NCI-H2081 (cell line): ENCODE measurements at regions not wholly inside any gene's neighbourhood (a gene's known extent, or its start where the extent isn't known, plus 50 kb on each side); places are given as distances from the start of the nearest gene placed in this dataset.
A peak's percentile ranks its signal among the peaks of the same experiment; 100 is the strongest.
"Not testable (repeated sequence)": the region's sequence is repeated elsewhere in the genome, so short reads cannot be mapped to it uniquely, and the experiment has no call there.

Experiments used
- DNase-seq, 2 experiments: peaks; one replicate each; lab custom pipeline; 2025; lab: John Stamatoyannopoulos, UW

DNA sequence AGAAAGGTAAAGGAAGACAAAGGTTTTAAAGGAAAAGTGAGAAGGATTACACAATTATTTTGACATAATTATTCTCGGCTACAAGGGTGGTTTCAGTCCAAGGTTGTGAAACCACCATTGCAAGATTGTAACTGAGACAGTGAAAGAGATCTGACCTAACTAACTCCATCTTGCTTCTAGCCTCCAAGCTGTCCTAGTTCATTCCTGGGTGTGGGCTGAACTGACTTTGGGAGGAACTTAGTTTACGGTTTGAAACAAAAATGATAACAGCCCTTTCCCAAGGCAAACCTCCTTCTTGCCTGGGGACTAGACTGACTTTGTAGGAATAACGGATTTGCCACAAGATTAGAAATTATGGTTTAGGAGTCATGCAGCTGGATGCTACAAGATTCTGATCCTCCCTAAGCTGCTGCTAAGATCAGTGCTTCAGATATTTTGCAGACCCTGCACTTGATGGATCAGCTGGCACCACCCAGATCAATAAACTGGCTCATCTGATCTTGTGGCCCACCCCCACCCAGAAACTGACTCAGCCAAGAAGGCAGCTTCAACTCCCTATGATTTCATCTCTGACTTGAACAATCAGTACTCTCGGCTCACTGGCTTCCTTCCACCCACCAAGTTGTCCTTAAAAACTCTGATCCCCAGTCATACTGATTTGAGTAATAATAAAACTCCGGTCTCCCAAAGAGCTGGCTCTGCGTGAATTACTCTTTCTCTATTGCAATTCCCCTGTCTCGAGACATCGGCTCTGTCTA, 57.7 kb upstream of the AADACL2 start:
- no peak for DNase-seq

DNA sequence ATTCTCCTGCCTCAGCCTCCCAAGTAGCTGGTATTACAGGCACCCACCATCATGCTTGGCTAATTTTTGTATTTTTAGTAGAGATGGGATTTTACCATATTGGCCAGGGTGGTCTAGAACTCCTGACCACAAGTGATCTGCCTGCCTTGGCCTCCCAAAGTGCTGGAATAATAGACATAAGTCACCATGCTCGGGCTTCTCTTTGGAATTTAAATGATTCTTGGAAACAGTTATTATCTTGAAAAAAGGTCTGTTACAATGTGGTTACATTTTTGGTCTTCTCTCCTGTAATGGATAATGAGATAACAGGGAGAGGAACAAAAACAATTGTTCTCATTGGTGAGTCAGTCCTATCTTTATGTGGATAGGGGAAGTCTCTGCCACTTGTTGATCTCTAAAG, 59.8 kb upstream of the AADACL2 start:
- no peak for DNase-seq

DNA sequence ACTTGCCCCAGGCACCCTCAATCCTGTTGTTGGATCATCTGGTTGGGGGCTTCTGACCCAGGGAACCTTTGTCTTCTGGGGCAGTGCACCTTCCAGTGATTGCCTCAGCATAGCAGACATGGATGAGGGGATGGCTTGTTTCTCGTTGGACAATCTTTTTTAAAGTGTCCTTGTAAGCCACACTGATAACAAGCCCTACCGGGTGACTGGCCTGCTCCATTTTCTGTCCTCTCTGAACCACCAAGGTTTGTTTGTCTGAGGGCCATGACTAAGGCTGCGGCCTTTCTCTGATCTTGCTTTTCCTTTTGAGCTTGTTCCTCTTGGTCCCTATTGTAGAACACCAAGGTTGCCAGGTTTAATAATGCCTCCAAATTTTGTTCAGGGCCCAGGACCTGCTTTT, 66.0 kb upstream of the AADACL2 start:
- DNase-seq, result not testable (repeated sequence)

DNA sequence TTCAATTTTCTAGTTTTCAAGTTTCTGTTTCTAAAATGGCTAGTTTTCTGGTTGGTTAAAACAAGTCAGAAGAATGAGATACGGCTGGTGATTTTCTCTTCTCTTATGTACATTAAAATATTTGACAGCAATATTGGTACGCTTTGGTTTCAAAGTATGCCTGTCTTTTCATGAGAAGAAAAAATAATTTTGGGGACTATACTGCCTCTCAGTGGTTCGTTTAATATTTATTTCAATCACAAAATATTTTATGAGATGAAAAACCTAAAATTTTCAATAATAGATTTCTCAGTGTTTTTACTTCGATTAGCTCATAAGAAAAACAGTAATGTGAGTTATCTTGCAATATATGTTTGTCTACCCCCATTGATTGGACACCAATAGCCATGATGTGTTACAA, 72.8 kb upstream of the AADACL2 start:
- peak in 1 of 2 experiments; percentile 6 for DNase-seq

DNA sequence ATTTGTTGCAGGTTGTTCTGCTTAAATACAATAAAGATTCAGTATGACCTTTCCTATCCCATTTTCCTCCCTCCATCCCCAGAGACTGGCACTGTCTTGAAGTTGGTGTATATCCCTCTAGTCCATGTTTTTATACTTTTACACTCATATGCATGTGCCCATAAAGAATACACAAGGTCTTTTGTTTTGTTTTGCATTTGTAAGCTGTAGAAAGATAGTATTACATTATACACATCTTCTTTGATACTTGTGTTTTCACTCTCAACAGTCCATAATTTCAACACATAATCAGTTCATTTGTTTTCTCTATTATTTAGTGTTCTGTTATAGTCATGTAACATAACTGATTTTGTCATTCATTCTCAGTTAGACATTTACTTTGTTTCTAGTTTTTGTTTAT, 88.7 kb upstream of the AADACL2 start:
- no peak for DNase-seq

DNA sequence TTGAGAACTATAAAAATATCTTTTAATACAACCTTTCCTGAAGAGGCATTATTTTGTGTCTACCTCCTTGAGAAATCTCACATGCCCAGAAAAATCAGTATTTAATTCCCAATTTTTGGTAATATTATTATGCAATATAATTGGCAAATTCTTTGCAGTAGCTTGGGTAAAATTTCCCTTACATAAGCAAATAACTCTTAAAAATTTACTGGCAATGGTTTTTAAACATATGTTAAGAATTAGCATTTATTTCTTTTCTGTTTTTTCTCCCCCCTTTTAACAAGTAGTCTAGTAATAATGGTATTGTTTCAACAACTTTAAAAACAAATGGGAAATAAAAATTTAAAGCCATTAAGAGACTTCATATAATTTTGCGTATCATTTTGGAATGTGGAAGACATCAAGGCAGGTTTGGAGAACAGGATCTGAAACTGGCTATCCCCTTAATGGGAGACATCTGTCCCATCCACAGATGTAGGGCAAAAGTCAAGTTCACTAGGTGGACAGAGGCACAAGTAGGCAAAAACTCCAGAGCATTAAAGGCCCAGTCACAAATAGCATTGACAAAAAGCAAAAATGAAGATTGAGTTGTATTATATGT, 89.6 kb upstream of the AADACL2 start:
- no peak for DNase-seq

DNA sequence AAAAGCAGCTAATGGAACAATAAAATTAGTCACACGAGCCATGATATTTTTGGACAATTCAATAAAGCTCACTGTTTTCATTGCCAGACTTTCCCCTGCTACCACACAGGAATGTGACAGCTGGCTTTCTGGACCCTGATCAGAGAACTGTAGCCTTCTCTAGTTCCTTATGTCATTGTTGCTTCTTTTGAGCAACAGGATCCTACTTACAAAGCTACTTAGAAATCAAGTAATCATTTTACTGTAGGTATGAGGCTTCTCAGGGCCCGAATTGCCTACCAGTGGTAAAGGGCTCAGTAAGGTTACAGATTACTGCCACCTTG, 94.3 kb upstream of the AADACL2 start:
- no peak for DNase-seq

DNA sequence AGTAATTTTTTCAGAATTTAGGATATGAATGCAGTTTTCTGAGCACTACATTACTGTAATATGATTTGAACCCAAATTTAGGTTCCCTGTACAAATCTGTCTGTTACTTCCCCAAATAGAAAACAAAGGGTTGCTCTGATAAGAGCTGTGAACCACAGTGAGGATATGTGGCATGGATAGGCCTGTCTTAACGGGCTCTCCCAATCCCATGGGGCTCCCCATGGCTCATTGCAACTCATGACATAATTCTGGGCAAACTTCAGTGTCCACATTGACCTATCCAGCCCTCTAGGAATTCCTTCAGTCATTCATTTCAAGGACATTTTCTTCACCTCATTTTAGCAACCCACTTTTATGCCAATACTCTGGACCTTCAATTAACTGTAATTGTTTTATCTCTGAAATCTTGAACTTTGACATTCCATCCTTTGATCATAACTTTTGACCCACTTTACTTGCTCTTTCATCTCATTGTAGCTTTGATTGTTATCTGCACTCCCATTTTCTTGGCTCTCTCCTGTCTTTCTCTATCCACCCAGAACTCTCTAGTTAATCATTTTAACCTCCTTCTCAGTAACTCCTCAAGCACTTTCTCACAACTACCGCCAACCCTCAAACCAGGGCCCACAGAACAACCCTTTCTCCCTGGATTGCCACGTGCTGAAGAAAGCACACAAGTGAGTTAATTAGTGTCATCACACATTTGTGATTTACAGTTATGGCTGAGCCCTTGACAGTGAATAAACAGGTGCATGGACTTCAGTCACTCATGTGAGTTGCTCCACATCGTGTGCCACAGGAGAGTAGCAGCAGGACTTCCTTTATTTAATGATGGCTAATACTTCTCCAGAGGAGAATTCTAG, 94.9 kb upstream of the AADACL2 start:
- DNase-seq, result peak in 1 of 2 experiments; percentile 46

DNA sequence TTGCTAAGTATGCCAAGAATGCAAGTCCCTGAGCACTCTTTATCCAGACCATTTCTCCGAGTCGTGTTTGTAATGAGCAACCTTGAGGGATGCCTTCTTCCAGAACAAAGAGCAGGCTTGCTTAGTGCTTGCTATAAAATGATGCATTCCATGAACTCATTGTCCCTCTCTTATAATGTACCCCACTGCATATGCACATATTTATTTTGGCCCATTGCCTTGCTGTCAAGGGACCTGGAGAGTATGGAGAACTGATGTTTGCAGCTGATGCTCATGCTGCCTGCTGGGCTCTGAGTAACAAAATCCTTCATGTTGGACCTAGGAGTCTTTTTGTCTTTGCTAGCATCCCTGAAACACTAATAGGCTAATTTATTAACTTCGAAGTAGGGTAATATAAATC, 97.8 kb upstream of the AADACL2 start:
- DNase-seq, result peak; percentile 33 to 71

DNA sequence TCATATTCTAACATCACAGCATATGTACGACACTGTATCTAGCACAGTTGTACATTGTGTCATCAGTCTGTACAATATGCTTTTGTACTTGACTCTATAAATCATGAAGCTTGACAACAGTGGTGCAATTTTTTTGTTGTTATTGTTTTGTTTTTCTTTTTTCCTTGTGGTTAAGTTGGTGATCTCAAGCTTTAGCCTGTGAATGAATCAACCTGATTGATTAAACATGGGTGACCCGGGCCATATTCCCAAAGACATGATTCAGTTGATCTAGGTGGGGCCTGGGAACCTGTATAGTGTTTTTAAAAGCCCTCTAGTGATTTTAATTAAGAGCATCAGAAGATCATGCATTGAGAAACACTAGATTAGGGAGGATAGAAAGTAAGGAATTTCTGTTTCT, 101.8 kb upstream of the AADACL2 start:
- DNase-seq, result no peak

DNA sequence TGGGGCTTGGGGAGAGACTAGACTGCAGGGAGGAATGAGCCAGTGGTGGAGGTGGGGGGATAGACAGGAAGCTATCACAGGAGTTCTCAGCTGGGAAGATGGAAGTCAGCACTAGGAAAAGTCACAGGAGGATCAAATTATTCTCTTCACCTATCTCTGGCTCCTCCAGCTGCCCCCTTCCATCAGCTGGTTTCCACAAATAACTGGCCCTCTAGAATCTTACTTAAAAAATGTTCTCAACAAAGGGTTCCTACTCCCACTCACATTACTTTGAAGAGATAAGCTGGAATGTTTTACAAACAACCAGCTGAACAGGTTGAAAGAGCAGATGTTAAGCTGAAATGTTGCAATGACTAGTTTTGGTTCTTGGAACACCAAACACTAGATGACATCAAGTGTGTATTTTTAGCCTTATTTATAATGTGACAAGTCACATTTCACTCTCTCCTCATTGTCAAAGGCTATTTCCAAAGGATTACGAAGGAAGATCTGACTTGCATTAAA, 102.7 kb upstream of the AADACL2 start:
- no peak for DNase-seq

DNA sequence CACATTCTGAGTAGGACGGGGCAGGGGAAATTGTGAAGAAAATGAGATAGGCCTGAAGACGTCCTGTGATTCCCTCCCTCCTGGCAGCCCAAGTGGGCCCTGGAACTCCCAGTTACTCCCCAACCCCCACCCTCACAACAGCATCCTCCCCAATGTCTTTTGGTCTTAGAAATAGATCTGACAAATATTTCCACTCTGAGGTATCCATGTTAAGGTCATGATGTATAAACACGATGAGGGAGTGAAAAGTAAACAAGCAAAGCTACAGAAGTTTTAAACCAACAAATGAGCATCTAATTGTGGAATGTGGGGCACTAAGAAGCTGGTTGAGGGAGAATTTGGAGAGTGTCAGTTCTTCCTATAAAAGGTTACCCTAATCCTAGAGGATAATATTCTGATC, 103.7 kb upstream of the AADACL2 start:
- no peak for DNase-seq

DNA sequence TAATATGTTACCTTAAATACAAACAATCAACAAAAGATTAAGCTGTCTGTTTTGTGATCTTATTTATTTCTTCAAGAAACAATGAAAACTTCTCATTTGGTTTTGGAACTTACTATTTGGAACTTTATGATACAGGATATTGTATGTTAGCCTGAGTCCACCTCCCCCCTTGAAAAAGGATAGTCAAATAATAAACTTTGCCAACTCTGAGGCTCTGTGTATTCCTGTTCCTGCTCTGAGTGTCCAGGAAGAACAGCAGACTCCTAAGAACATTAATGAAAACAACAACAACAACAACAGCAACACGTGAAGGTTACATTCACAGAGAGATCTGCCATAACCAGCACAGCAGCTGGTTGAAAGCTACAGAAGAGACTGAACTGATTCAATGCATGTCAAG, 108.1 kb upstream of the AADACL2 start:
- no peak for DNase-seq

DNA sequence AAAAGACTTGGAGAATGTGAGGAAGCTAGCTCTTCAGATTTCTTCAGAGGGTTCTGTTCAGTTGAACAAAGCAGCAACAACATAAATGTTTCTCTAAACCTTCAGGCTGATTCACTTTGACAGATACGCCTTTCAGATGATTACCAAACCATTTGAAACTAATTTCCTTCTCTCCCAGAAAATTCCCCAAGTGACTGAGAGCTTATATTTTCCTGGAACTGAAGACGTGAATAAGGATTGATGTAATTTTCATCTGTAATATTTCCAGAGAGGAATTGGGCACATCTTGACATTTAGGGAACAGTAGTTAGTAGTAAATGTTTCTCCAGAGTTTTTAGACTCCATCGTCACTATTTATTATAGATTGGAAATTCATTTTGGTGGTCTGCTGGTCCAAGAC, 108.6 kb upstream of the AADACL2 start:
- no peak for DNase-seq

DNA sequence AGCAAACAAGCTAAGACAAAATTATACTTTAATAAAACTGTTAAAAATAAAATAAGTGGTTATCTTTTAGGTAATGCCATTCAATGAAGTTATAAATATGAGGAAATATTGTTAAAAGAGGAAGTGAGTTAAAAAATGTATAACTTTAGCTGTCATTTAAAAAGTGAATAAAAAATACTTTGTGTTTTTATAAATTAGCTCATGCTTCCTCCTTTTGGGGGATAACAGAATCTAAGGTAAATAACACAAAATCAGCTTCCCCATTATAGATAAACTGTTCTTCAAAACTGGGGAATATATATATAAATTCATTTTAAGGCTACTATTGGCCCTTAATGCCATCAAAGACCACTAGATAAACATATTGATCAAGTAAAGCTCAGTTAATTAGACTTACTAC, 113.7 kb upstream of the AADACL2 start:
- no peak for DNase-seq

DNA sequence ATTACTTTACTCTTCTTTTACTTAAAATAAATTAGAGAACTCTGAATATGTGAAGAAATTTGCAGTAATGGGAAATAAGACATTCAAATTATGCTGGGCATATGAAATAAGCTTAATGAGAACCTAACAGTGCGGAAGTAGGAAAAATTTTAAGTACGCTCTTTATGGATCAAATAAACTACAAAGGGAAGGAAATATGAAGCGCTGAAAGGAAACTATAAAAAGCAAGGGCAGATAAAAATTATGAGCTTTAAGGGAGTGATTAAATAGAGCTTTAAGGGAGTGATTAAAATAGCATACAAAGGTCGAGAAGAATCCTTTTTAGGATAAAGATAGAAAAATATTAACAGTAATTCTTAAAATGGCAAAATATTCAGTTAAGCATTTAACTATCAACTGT, 118.3 kb upstream of the AADACL2 start:
- no peak for DNase-seq

DNA sequence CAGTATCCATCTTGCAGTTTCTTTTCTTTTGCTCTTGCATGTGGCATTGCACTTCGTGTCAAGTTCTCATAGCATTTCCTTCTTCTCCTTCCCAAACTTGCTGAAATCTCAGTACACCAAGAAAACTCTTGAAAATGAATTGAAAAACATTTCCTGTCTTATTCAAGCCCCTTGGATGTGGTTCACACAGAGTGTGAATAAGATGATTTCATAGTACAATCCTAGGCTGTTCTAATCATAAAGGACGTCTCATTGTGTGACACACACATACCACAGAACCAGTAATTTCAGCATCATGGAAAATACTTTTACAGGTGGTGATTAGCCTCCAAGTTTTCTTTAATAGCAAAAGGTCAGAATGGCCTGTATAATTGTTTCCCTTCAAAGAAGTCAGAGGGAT, 121.6 kb upstream of the AADACL2 start:
- no peak for DNase-seq

DNA sequence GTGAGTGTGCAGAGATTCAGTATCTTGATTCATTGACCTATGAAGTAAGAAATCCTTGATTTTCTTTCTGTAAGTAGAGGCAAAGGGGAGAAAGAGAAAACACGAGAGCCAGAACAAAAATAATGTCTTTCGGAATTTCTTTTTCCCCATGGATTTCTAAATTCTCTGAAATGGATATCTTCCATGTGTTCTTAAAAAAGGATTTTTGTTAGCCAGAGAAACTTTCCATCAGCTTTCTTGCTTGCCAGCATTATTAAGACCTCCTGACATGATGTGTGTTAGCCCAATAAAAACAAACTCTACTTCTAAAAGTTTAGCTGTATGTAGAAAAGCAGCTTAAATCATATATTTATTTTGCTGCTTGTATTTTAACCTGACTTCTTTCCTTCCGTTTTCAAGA, 122.3 kb upstream of the AADACL2 start:
- no peak for DNase-seq

DNA sequence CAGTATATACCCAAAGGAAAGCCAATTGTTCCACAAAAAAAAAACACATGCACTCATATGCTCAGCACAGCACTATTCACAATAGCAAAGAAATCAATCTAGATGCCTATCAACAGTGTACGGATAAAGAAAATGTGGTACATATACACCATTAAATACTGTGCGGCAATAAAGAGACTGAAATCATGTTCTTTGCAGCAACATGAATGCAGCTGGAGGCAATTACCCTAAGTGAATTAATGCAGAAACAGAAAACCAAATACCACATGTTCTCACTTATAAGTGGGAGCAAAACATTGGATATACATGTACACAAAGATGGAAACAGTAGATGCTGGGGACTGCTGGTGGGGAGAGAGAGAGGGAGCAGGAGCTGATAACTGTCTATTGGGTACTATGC, 124.2 kb upstream of the AADACL2 start:
- DNase-seq, result no peak

DNA sequence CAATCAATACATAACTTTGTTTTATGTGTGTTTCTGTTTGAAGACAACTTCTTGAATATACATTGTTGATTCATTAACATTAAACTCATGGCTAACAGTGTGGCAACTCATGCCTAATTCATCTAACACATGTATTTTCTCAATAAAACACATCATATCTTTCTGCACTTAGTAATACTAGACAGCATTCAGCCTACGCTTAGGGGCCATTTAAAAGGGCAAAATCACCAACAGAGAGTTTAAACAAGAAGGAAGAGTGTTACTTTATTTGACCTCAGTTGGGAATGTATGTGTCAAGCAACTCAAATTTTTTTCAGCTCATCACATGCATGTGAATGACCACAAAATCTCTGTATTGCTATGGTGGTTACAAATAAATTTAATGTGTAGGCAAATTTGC, 128.8 kb upstream of the AADACL2 start:
- no peak for DNase-seq

DNA sequence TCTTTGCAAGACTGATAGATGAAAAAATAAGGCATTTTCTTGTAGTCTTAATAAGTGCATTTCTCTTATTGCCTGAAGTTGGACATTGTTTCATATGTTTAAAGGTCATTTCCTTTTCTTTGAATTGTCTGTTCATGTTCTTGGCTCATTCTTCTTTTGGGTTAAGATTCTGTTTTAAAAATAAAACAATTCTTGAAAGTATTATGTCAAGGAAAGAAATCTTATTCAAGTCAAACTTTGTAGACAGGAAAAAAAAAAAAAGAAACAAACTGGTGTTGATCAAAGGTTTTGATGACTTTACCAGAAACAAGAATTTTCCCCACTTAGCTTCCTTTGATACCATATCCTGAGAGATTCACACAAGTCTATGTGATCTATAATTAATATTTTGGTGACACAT, 132.9 kb upstream of the AADACL2 start:
- DNase-seq, result no peak

DNA sequence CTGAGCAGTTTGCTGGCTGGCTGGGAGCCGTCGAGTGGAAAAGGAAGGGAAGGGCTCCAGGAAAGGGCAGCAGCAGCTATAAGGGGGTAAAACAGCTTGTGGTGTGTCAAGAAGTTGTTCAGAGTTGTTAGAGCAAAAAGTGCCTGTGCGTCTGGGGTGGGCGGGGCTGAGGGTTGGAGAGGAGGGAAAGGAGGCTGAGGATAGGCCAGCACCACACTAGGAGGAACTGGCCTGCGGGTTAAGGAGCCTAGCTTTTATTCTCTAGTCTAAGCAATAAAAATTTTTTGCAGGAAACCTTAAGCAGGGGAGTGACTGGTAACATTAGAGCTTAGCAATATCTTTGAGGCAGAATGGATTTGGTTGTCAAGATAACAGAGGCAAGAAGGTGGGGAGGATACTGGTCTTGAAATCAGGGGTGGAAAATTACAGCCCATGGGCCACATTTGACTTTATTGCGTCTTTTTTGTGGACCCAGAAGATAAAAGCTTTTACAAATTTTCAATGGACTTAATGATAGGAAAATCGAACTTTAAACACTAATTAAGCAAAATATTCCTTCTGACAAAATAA, 134.5 kb upstream of the AADACL2 start:
- DNase-seq, result no peak

DNA sequence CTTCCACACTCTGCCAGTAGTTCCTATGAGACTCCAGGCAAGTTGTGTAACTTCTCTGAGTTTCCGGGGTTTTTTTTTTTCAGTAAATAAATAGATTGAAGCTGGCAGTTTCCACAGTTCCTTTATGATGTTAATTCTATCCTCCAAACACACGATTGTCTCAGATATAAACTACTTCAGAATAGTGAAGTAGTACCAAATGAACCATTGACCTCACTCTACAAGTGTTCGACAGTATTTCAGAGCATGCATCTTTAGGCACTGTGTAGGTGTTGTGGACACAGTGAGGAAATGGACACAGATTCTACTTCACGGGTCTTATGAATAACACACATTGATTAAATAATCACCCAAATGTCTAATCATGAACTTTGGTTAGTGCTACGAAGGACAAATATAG, 136.1 kb upstream of the IGSF10 start:
- no peak for DNase-seq
